HG03196 (cell line): ENCODE measurements at regions not wholly inside any gene's neighbourhood (a gene's known extent, or its start where the extent isn't known, plus 50 kb on each side); places are given as distances from the start of the nearest gene placed in this dataset.
"Not testable (repeated sequence)": the region's sequence is repeated elsewhere in the genome, so short reads cannot be mapped to it uniquely, and the experiment has no call there.

Experiments used
- ATAC-seq: cut with Tn5 transposase; IDR thresholded peaks from one replicate; pipeline ENCODE4 v1.9.1; 2021; ENCODE audit not compliant: unreplicated experiment

DNA sequence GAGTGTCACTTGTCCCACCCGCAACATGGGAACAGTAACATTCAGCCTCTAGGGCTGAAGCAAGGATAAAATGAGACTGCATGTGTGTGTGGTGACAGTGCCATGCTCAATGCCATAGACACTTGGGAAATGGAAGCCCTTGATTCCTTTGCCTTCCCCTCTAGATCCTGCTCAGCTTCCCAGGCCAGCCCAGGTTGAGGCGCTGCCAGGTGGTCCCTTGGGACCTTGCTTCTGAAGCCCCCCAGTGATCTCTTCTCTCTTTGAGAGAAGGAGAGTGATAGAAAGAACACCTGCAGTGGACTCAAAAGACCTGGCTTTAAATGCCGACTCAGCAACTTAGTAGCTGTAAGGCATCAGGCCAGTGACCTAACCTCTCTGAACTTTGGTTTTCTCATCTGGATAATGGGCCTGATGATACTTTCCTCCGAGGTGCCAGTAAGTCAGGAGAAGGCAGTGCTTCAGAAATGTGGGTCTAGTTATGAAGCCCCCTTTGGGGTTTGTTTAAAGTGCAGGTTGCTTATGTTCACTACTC lies 144.5 kb downstream of the RPLP1 start:
- ATAC-seq, result no peak

DNA sequence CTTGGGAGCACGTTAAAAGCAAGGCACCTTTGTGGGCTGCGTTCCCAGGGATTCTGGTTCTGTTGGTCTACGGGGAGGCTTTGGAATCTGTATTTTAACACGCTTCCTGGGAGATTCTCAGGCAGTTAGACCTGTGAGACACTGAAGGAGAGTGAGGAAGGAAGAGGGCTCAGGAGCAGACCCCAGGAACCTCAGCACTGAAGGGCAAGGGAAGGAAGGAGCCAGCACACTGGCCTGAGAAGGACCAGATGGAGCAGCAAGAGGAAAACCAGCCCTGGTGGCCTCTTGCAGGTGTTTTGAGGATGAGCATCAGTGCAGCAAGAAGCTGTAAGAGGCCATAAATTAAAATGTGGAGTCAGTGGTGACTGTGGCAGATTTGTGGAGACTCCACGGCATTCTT lies 146.7 kb downstream of the RPLP1 start:
- ATAC-seq, result no peak

DNA sequence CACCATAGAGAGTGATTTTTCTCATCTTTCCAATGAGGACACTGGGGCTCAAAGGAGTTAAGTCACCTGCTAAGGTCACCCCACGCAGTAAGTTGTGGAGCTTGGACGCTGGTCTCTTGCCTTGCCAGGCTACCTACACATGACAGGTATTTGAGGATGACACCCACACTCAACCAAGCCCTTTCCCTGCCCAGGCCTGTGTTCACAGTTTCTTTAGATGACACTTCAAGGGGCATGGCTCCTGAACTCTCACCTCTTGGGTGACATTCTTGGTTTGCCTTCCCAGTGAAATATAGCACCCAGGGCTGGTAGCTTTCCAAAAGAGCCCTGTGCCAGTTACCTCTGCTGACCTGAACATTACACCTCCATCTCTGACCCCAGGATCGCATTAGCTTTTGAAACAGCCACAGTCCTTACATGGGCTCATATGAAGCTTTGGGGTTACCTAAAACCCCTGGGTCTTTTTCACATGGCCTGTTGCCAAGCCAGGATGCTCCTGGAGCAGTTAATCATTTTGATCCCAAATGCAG lies 148.0 kb downstream of the RPLP1 start:
- no peak for ATAC-seq

DNA sequence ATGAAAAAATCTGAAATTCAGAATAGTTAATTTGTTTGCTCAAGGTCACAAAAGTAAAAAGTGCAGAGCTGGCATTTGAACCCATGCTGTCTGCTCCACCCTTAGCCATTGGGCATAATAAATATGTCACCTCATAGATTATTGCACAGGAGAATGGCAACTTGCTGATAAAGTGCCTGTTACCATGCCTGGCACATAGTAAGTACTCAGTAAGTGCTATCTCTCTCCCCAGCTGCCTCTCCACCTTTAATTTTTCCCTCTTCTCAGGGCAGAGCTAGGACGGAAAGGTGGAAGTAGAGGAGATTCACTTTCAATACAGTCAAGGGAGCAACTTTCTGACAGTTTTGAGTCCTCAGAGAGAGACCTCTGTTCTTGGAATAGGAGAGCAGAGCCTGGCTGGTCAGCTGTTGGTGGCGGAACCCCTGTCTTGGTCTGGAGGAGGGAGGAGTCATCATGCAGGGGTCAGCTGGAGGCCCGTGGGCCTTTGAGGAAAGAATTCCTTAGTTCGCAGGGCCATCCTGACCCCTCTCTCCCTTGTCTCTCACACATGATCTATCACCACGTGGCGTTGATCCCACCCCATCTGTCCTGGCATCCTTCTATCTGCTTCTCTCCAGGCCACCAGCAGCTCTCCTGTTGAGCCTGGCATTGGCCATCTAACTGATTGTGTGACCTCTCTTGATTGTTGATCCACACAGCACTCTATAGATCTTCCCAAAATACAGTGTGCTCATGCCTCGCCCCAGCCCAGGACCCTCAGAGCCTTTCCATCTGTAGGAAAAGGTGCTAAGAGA lies 149.3 kb downstream of the RPLP1 start:
- ATAC-seq, result no peak

DNA sequence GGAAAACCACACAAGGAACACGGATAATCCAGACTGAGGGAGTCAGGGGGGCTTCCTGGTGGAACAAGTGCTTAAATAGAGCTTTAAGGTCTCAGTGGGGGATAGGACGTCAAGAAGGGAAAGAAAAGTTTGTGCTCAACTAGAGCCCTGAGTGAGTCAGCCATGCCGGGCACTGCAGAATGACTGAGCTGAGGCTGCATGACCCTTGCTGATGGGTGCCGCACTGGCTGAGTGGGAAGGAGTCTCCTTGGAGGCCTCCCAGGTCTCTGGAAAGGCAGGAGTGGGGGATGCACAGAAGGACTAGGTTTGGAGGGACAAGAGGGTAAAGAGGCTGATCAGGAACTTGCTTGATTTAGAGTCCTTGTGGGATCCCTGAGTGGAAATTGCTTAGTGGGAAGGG lies 150.3 kb downstream of the RPLP1 start:
- ATAC-seq, result no peak

DNA sequence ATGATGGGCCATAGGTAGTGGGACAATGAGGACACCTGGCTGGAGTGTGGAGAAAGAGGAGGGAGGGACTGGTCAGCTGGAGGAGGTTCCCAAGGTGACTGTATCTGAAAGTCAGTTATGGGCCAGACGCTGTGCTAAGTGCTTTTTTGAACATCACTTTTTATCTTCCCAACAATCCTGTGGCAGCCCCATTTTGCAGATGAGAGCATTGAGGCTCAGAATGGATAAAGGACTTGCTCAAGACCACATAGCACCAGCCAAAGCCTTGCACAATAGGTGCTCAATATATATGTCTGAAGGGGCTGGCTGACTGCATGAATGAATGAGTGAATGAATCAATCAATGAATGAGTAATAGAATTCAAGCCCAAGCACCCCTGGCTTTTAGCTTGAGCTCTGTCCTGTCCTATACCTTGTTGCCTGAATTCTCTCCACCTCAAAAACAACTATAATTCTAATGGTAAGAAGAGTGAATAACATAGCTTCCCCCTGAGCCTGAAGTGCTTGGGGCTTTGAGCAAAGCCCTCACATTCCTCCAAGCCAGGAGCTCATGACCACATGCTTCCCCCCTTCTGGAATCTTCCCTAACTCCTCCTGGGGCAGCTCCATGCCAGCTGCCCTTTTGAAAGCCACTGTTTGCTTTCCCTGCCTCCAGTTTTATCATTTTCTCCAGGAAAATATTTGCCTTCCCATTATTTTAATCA lies 150.9 kb downstream of the RPLP1 start:
- no peak for ATAC-seq

DNA sequence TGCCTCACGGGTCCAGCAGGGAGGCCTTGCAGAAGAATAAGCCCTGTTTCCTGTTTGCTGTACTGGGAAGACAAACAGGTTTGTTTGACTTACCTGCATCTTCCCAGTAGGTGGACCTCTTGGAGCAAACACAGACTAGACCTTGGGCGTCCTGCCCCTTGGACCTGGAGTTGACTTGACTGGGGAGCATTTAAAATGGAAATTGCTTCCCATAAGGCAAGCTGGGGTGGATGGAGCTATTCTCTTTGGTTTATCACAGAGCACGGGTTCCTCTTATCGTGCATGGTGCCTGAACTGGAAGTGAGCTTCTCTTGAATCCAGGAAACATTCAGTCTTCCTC lies 151.4 kb downstream of the RPLP1 start:
- ATAC-seq, result no peak

DNA sequence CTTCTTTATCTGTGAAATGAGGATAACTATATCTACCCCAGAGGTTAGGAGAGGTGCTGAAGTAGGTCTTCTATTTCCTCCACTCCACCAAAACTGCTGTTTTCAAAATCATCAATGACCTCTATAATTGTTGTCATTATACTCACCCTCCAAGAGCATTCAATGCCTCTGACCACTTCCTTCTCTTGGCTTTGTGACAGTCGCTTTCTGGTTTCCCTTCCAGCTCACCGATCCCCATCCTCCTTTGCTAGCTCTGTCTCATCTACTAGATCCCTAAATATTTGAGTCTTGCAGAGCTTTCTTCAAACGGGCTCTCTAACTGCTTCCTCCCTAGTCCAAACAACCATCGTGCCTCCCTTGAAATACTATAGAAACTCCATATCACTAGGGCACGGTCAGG lies 153.5 kb downstream of the RPLP1 start:
- no peak for ATAC-seq

DNA sequence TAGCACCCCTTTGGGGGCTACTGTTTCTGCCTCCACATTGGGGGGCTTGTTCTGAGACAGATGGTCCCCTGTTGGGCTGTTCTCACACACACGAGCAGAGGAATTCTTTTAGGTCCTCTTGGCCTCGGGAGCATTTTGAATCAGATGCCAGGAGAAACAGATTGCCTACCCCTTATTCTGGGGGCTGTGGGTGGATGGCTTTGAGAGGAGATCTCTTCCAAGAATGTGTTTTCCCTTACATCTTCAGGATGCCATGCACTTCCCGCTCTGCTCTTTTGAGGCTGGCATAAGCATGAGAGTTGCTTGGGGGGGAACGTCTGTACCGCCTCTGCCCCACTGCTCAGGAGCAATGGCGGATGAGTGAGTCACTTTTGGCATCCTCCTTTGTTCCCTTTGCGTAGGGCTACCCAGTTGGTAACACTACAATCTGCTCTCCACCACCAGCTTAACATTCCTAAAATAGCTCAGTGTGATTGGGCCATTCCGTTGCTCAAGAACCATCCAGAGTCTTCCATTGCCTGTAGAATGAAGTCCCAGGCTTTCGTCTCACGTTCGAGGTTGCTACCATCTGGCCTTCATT lies 154.4 kb downstream of the RPLP1 start:
- no peak for ATAC-seq

DNA sequence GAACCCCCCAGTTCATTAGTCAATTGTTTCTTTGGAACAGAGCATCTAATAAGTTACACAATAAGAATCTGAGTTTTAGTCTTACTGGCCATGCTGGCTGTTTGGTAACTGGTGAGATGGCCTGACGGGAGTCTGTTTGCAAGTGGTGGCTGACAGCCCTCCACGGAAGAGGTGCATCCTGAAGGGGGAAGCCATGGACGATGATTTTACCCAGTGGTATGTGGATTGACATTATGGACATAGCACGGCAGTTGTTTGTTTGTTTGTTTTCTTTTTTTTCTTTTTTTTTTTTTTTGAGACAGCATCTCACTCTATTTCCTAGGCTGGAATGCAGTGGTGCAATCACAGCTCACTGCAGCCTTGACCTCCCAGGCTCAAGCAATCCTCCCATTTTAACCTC lies 156.0 kb downstream of the RPLP1 start:
- ATAC-seq, result no peak

DNA sequence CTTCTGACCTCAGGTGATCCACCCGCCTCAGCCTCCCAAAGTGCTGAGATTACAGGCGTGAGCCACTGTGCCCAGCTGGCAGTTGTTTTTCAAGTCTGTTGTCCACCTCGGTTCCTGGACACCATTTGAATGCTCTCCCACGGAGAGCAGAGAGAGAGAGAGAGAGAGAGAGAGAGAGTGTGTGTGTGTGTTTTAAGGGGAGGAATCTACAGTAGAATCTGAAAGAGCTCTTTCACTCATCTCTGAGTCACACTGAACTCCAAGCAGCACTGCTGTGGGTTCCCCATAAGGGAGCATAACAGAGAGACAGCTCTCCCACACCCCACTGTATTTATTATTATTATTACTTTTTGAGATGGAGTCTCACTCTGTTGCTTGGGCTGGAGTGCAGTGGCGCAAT lies 156.6 kb downstream of the RPLP1 start:
- no peak for ATAC-seq

DNA sequence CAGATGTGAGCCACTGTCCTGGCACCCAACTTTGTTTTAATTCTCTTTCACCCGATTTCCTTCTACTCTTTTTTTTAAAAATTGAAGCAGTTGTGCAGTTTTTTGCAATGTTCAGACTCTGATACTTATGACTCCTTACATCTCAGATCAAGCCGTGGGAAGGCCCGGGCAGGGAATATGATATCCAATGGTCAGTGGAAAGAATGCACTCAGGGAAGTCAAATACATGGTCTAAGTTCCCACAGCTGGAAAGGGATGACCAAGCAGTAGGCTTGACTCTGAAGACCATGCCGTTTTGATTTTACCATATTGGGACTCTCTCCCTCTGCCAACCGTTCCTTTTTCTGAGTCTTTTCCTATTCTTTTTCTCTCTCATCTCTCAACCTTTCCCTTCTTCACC lies 157.2 kb downstream of the RPLP1 start:
- ATAC-seq, result no peak

DNA sequence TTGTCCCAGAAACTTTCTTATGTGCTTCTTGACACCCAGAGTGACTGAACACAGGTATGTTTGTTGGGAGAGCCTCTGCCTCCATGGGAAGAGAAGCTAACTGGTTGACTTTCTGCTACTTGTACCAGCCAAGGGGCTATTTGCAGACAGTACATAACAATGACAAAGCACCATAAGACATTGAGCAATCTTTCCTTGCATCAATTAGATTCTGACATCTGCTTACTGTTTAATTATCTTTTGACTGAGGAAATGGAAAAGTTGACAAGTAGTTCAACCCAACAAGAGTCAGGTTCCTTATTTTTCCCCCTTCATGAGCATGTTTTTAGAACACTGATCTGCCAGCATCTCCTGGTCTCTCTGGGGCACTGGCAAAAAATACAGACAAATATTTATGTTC lies 157.7 kb downstream of the RPLP1 start:
- no peak for ATAC-seq

DNA sequence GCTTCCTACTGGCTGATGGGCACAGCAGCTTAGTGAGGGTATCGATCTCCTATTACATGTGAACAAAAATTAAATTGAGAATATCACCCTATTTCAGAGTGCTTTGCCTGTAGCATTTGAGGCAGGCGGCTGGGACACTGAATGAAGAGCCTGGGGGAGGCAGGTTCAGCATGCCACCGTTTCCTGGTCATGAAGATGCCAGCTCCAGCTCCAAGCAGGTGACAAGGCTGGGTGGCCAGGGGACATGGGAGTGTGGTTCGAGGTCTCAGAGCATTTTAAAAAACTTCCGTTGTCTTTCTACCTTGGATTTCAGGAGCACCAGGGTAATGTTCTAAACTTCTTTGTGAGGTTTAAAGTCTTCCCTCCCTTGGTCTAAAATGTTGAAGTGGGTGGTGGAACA lies 158.2 kb downstream of the RPLP1 start:
- ATAC-seq, result no peak

DNA sequence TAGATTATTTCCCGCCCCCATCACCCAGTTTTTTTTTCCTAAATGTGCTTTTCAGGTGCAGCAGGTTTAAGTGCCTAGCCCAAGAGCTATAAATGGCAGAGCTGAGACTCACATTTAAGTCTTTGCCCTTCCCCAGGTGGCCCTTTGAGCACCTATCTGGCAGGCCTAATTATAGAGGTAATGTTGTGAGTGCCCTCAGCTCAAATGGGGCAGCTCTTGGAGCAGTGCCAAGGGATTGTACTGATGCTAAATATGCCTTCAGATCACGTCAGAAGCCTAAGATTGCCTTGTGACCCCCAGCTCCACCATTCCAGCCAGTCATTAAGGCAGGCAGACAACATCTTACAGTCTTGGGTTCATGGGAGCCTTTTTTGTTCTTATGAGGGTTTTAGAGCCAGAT lies 159.5 kb downstream of the RPLP1 start:
- no peak for ATAC-seq

DNA sequence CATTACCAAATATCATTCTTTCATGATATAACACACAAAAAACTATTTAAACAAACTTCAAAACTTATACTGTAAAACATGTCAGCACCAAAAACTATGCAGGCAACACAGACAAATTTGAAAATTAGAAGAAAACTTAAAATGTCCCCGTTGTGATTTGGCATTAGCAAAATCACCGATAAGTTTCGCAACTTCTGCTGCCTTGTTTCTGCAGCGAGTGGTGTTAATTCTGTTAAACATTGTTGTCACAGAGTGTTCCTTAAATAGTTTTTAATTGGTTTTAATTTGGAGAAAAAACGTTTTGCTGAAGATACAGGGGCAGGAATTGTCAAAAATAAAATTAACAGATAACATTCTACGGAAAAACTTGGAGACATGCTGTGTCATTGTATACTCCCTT lies 160.6 kb downstream of the RPLP1 start:
- ATAC-seq, result no peak

DNA sequence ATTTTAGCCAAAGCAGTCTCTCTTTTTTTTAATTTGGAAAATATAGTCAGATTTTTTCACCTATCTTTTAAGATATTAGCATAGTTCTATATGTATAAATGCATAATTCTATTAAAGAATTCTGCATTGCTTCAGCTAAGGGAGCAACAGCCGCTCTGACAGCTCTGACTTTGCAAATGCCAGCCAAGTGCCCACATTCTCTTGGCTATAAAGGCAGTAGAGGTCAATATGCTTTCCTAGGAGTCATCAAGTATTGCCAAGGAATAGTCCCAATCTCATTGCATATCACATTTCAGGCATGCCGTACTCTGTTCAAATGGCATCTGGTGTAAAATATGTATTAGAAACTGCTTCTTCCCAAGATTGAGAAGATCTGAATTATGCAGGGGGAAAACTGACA lies 161.4 kb downstream of the RPLP1 start:
- ATAC-seq, result no peak

DNA sequence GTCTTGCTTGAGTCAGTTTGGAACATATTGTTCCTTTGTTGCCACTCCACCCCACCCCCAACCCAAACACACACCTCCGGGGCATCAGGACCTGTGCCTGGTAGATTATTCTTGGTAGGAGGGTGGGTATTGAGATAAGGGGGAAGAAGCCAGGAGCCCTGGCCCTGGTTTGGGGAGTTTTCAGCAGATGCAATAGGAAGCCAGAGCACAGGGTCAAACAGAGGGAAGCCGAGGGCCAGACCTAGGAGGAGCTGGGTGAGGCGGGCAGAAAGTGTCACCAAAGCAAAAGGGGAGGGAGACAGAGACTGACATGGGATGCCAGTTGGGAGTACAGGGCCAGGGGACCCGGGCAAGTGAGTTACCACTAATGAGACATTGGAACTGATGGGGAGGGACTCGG lies 163.1 kb downstream of the RPLP1 start:
- ATAC-seq, result no peak

DNA sequence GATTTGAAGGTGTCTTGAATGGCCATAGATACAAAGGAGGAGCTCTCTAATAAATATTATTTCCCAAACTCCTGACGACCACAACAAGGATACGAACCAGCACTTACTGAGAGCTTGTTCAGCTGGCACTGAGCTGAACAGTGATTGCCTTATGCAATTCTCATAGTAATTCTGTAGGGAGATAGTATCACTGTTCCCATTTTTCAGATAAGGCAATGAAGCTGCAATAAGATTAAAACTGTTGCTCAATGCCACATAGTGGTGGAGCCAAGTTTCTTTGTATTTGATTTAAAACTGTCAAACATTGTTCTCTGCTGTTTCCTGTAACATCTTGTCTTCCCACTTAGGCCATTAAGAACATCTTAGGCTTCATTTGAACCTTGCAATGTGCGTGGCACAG lies 163.9 kb downstream of the RPLP1 start:
- no peak for ATAC-seq

DNA sequence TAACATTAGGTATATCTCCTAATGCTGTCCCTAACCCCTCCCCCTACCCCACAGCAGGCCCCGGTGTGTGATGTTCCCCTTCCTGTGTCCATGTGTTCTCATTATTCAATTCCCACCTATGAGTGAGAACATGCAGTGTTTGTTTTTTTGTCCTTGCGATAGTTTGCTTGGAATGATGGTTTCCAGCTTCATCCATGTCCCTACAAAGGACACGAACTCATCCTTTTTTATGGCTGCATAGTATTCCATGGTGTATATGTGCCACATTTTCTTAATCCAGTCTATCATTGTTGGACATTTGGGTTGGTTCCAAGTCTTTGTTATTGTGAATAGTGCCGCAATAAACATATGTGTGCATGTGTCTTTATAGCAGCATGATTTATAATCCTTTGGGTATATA lies 164.5 kb downstream of the RPLP1 start:
- ATAC-seq, result not testable (repeated sequence)

DNA sequence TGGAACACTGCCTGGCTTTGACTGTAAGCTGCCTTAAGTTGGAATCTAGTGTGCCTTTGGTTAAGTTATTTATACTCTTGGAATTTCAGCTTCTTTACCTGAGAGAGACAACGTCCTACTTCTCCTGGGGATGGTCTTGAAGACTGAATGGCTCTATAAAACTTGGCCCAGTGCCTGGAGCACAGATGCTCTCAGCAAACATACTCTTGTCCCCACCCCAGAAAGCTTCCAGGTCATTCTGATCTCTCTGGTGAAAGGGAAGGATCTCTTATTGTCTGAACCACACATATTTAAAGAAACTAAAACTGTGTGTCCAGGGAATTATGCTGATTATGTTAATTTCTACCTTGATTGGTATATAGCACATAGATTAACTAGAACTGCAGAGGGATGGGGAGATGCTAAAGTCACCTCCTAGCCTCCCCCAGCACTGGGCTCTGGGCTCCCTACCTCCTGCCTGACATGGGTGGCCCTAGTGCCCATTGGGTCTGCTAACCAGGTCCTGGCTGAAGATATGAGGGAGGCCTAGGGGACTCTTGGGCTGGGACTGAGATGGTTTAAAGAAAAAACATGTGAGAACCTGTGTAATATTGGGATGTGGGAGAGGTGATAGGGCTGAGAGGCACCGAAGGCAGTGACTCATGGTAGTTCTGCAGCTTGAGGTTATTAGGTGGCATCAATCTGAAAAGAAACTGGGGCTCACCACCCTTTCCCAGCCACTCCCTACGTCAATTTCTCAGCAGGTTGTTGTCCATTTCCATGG lies 171.0 kb downstream of the RPLP1 start:
- ATAC-seq, result no peak
